ENCODE measurements at regions not wholly inside any gene's neighbourhood (a gene's known extent, or its start where the extent isn't known, plus 50 kb on each side); places are given as distances from the start of the nearest gene placed in this dataset.

DNA sequence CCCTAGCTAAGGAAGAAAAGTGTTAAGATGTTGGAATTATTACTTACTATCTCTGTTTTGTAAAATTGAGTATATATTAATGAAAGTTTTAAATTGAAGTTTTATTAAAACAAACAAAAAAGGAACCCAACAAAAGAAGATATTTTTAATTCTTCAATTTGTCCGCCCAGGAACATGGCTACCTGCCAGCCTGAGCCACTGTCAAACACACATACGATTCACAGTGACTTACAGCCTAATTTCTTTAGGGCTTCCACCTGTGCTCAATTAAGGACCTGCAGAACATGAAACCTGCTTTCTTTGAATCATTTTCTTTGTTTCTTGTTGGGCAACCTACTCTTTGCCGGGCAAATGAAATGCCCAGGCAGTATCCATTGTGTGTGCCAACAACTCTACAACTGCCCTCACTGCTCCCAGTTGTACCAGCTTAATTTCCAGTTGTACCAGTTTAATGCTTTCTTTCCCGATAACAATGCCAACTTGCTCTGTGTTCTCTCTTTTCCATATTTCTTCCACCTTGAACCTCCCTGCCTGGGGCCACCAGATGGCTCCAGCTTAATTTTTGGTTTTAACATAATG is 181.7 kb downstream of the GBA3 start:
- DNase-seq (ENCODE audit: low read depth in 2 of 2) = no peak

DNA sequence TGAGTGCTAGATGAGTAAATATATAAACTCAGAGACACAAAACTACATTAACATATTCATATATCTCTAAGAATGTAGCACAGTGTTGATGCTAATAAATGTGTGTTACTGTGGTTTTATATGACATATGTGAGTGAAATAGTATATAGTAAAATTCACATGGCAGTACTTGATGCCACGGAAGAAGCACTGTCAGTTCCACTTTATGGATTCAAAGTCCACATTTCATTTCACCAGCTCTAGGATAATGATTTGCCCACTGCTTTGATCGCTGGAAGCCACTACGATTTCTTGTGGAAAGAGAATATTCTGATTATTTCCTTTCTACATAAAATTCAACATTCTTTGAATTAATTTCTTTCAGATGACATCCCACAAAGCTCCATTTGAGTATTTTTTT is 181.2 kb downstream of the GBA3 start:
- DNase-seq (ENCODE audit: low read depth in 2 of 2) = no peak

DNA sequence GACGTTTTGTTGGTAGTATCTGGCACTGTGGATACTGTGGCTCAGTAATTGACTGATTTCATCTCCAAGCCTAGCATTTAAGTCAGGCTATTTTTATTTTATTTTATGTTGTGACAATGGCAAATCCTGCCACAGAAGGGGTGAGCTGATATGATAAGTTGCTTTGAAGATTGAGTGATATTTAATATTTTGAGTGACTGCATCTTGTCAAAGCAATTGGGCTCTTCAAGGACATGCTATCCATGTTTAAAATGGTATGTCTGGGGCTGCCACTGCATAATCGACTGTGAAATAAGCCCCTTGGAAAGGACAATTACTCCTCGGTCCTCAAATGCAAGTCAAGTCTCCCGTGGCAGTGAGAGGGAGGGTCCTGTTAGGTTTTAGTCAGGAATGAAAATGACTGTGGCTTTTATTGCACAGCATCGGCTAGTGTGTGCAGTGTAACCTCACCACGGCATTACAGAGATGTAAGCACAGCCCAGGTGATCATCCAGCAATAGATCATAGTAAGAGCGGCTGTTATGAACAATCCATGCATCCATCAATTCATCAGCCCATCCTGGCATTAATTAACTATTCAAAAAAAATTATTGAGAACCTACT is 178.2 kb downstream of the GBA3 start:
- no peak for DNase-seq (ENCODE audit: low read depth in 2 of 2)

DNA sequence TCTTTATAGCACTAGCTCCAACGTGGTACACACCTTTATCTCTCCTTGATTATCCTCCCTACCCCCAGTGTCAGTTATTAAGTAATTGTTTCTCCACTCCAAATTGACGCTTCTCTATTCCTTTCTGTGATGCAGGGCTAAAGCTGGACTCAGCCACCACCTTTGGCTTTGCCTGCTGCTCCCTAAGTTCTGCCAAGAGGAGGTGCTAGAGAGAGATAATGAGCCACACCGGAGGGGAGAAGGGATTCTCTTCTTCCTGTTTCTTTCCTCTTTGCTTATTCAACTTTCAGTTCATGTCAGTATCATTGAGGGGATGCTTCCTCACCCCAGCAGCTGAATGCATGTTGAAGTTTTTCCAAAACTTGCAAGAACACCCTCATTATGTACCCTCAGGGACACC is 176.5 kb downstream of the GBA3 start:
- DNase-seq (ENCODE audit: low read depth in 2 of 2) = no peak

All from activated CD8-positive, alpha-beta memory T cell treated with anti-CD3 and anti-CD28 coated beads for 4 hours (primary cell).